Esophagus squamous epithelium (tissue), 5 donors: ENCODE measurements at regions not wholly inside any gene's neighbourhood (a gene's known extent, or its start where the extent isn't known, plus 50 kb on each side); places are given as distances from the start of the nearest gene placed in this dataset.

Experiments
- DNase-seq: peaks from one replicate; lab custom pipeline; 2025; lab: John Stamatoyannopoulos, UW
- H3K27ac ChIP-seq, 4 donors: fragments of 200-600 bp; sonication (generic); one replicate each; pipeline ENCODE4 v1.5.1; 2016 to 2019; ENCODE audit warnings: mild to moderate bottlenecking in 1 of 4
- H3K27me3 ChIP-seq, 4 donors: fragments of 200-600 bp; sonication (generic); 1 replicate in 3 of 4; 2 replicates in 1 of 4; pipeline versions ENCODE4 v1.5.1 to v1.6.0; 2017 to 2021; ENCODE audit warnings: antibody characterized with exemption in 1 of 4
- H3K36me3 ChIP-seq, 3 donors: fragments of 200-600 bp; sonication (generic); one replicate each; pipeline ENCODE4 v1.5.1; 2016 to 2019
- H3K4me1 ChIP-seq, 3 donors: fragments of 200-600 bp; sonication (generic); one replicate each; pipeline ENCODE4 v1.5.1; 2017 to 2019
- H3K4me3 ChIP-seq, 4 donors: fragments of 200-600 bp; sonication (generic); 1 replicate in 3 of 4; 2 replicates in 1 of 4; pipeline ENCODE4 v1.5.1; 2016 to 2019; ENCODE audit warnings: mild to moderate bottlenecking in 2 of 4, moderate library complexity in 1 of 4
- H3K9me3 ChIP-seq, 3 donors: fragments of 200-600 bp; sonication (generic); one replicate each; pipeline ENCODE4 v1.5.1; 2016 to 2019
- POLR2A ChIP-seq, 4 donors: fragments of 450-650 bp; IDR thresholded peaks; one replicate each; pipeline ENCODE4 v1.6.1; 2017; ENCODE audit warnings: antibody characterized with exemption in 4 of 4, mild to moderate bottlenecking in 4 of 4, moderate library complexity in 3 of 4
- WGBS, 2 donors: methylation state at CpG; one replicate each; pipeline ENCODE4 v1.1.5; 2018; 5-methylcytosine and 5-hydroxymethylcytosine counted together
- intact Hi-C: fragments of 100-400 bp; cut with DNase I; formaldehyde crosslinking; loops from one replicate; pipeline ENCODE4 v1.15.0; 2022
- TF ChIP-seq, protein P1 (sequence below), 6 experiments: fragments of 450-650 bp in 4 of 6; fragments of 200-600 bp in 2 of 6; sonication (generic) in 2 of 6; IDR thresholded peaks; one replicate each; pipeline ENCODE4 v1.5.1; 2016 to 2019; ENCODE audit warnings: antibody characterized with exemption in 6 of 6, mild to moderate bottlenecking in 4 of 6, moderate library complexity in 4 of 6
- donor health status: DM: yes; HTN: yes; CAD: no.

DNA sequence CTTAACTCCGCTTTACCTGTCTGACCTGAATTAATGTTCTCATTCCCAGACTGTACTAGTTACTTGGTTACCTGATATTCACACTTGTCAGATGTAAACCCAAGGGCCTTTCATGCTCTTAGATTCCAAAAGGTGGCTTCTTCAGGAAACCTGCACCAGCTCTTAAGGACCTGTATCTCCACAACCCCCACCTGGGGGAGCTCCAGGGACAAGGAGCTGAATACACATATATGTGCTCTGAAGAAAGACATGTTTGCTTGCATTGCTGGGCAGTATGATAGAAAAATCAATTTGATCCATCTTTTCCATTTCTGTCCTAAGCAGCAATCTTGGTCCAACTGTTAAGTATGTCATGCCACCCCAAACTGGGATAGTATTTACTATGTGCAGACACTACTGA, 64.8 kb upstream of the POU3F2 start:
- H3K4me1 ChIP-seq, result no peaks in the 10 kb centered on the region
- no peaks in the 10 kb centered on the region for H3K36me3 ChIP-seq
- H3K4me3 ChIP-seq, result no peak overlapping the region
- TF ChIP-seq POLR2A (IDR thresholded peaks at IDR 0.05), result no peak
- TF ChIP-seq, protein P1, sequence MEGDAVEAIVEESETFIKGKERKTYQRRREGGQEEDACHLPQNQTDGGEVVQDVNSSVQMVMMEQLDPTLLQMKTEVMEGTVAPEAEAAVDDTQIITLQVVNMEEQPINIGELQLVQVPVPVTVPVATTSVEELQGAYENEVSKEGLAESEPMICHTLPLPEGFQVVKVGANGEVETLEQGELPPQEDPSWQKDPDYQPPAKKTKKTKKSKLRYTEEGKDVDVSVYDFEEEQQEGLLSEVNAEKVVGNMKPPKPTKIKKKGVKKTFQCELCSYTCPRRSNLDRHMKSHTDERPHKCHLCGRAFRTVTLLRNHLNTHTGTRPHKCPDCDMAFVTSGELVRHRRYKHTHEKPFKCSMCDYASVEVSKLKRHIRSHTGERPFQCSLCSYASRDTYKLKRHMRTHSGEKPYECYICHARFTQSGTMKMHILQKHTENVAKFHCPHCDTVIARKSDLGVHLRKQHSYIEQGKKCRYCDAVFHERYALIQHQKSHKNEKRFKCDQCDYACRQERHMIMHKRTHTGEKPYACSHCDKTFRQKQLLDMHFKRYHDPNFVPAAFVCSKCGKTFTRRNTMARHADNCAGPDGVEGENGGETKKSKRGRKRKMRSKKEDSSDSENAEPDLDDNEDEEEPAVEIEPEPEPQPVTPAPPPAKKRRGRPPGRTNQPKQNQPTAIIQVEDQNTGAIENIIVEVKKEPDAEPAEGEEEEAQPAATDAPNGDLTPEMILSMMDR (IDR thresholded peaks at IDR 0.05), result no peak
- H3K27ac ChIP-seq, result no peak overlapping the region
- peaks cover 0 to 7% (median 0%) of the 10 kb centered on the region in 4 donors for H3K27me3 ChIP-seq
- WGBS, 2 donors, result 75 to 90% methylated on average over 1 of the region's 1 CpG
- H3K9me3 ChIP-seq, result no peaks in the 10 kb centered on the region
- DNase-seq, result no peak
- intact Hi-C loops, result no loop called here

- Histone ChIP-seq H3K36me3 (no peaks in the 10 kb centered on the region), H3K4me3 (no peak overlapping the region), H3K27me3 (peaks cover 0 to 20% (median 0%) of the 10 kb centered on the region in 4 donors), H3K4me1 (no peaks in the 10 kb centered on the region), H3K9me3 (no peaks in the 10 kb centered on the region), H3K27ac (no peak overlapping the region)
- 5 to 30% methylated on average over 2 of the region's 2 CpGs for WGBS, 2 donors
- intact Hi-C loops, result no loop called here
- DNase-seq, result no peak
- TF ChIP-seq, protein P1 (IDR thresholded peaks at IDR 0.05), result no peak
- TF ChIP-seq POLR2A (IDR thresholded peaks at IDR 0.05), result no peak
Measured at GRCh38 chr6:98775205-98775604, 59.2 kb upstream of the POU3F2 start.

DNA sequence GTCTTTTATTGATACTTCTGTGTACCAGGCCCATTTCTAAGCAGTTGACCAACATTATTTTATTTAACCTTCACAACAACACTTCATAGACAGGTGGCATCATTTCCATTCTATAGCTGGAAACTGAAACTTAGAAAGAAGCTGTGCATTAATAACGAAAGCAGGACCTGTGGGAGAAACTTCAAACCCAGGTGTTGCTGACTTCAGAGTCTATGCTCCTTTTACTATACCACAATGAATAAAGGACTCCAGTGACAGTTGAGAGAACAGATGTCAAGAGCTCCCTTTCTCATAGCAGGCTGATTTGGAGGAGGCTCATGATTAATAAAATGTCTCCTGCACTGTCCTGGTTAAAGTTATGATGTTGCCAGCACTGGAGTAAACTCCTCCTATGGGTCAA, 56.6 kb upstream of the POU3F2 start:
- DNase-seq, result no peak
- no peaks in the 10 kb centered on the region for H3K9me3 ChIP-seq
- H3K27ac ChIP-seq, result no peak overlapping the region
- H3K27me3 ChIP-seq, result peaks cover 0 to 20% (median 0%) of the 10 kb centered on the region in 4 donors
- H3K4me1 ChIP-seq, result no peaks in the 10 kb centered on the region
- no peak for TF ChIP-seq POLR2A (IDR thresholded peaks at IDR 0.05)
- TF ChIP-seq, protein P1 (IDR thresholded peaks at IDR 0.05), result no peak
- 56% methylated on average over 1 of the region's 1 CpG for WGBS, 2 donors
- no peak overlapping the region for H3K4me3 ChIP-seq
- no peaks in the 10 kb centered on the region for H3K36me3 ChIP-seq
- intact Hi-C loops, result no loop called here

DNA sequence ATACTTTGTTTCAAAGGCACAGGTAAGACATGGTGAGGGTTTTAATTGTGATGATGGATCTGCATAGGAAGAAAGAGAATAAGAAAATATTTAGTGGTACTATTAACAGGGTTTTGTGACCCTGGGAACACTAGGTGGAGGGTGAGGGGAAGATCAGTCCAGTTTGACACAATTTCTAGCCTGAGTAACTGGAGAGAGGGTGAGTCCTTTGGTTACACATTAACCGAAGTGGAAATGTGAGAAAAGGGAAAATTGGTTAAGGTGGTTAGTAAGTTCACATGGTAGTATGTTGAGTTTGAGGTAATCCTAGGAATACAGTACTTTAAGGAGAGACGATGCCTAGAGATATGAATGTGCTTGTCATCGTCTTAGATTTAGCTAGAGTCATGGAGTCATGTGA, 54.8 kb upstream of the POU3F2 start:
- Histone ChIP-seq H3K9me3 (no peaks in the 10 kb centered on the region), H3K4me1 (no peaks in the 10 kb centered on the region), H3K36me3 (no peaks in the 10 kb centered on the region), H3K4me3 (no peak overlapping the region), H3K27me3 (peaks cover 0 to 18% (median 0%) of the 10 kb centered on the region in 4 donors), H3K27ac (no peak overlapping the region)
- WGBS, 2 donors, result 72 to 77% methylated on average over 3 of the region's 3 CpGs
- intact Hi-C loops, result no loop called here
- DNase-seq, result no peak
- TF ChIP-seq, protein P1 (IDR thresholded peaks at IDR 0.05), result no peak
- no peak for TF ChIP-seq POLR2A (IDR thresholded peaks at IDR 0.05)

GRCh38 chr6:98782772-98783171, 51.6 kb upstream of the POU3F2 start:
- no peaks in the 10 kb centered on the region for H3K36me3 ChIP-seq
- no peak for TF ChIP-seq POLR2A (IDR thresholded peaks at IDR 0.05)
- TF ChIP-seq, protein P1 (IDR thresholded peaks at IDR 0.05), result no peak

More at GRCh38 chr6:98782772-98783171, 51.6 kb upstream of the POU3F2 start:
- peaks cover 0 to 17% (median 2%) of the 10 kb centered on the region in 4 donors for H3K27me3 ChIP-seq
- intact Hi-C loops, result no loop called here
- no peaks in the 10 kb centered on the region for H3K9me3 ChIP-seq
- no peak overlapping the region for H3K4me3 ChIP-seq
- no peaks in the 10 kb centered on the region for H3K4me1 ChIP-seq
- DNase-seq, result no peak
- WGBS, 2 donors, result 33 to 69% methylated on average over 2 of the region's 2 CpGs
- H3K27ac ChIP-seq, result no peak overlapping the region
